ENCODE measurements at regions not wholly inside any gene's neighbourhood (a gene's known extent, or its start where the extent isn't known, plus 50 kb on each side); places are given as distances from the start of the nearest gene placed in this dataset.

DNA sequence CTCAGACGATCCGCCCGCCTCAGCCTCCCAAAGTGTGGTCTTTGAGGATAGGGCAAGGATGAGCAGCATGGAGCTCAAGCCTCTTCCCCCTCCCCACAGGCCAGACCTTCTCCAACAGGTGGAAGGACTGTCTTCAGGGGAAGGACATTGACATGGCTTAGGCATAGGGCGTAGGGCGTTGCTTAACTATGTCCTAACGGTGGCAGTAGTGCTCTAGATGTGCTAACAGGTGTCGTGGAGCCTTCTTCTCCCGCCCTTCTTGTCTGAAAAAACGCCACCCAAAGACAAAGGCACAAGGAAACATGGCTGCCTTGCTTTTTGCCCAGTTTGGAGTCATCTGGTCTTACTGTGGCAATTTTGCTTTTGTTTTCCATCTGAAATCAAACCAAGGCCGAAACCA lies 219.8 kb downstream of the OR13H1 start:
- Histone ChIP-seq H3K4me3 (ENCODE audit: insufficient read depth, low read depth, low read length) (no peak overlapping the region), H3K4me1 (ENCODE audit: control insufficient read depth, insufficient read depth, low read length) (no peaks in the 10 kb centered on the region), H3K27ac (ENCODE audit: insufficient read depth, low read depth, low read length, poor library complexity, severe bottlenecking) (no peak overlapping the region), H3K27me3 (ENCODE audit: control insufficient read depth, insufficient read depth, low read length, poor library complexity, severe bottlenecking) (no peaks in the 10 kb centered on the region), H3K9me3 (ENCODE audit: control insufficient read depth, low read length) (no peaks in the 10 kb centered on the region), H3K36me3 (ENCODE audit: control insufficient read depth, insufficient read depth, low read length) (peaks cover 24% of the 10 kb centered on the region)
- WGBS, 2 experiments: 91 to 97% methylated on average over 10 of the region's 10 CpGs

DNA sequence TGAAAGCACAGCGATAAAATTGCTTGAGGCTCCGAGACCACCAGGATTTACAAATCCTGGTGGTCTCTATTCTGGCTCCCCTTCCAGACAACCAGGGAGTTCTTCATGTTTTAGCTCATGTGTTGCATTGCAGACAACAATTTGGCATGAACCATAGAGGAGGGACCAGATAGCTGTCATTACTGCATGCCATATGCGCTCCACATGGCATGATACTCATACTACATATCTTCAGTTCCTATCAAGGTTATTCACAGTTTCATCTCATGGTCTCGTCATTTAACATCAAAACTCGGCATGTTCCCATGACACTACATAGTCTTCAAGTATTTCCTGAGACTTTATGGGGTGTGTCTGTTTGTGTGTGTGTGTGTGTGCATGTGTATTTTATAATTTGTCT lies 220.3 kb downstream of the OR13H1 start:
- Histone ChIP-seq H3K36me3 (ENCODE audit: control insufficient read depth, insufficient read depth, low read length) (peaks cover 24% of the 10 kb centered on the region), H3K4me1 (ENCODE audit: control insufficient read depth, insufficient read depth, low read length) (no peaks in the 10 kb centered on the region), H3K4me3 (ENCODE audit: insufficient read depth, low read depth, low read length) (no peak overlapping the region), H3K27ac (ENCODE audit: insufficient read depth, low read depth, low read length, poor library complexity, severe bottlenecking) (no peak overlapping the region), H3K9me3 (ENCODE audit: control insufficient read depth, low read length) (no peaks in the 10 kb centered on the region), H3K27me3 (ENCODE audit: control insufficient read depth, insufficient read depth, low read length, poor library complexity, severe bottlenecking) (no peaks in the 10 kb centered on the region)
- WGBS, 2 experiments: 95 to 96% methylated on average over 3 to 4 of the region's 5 CpGs

DNA sequence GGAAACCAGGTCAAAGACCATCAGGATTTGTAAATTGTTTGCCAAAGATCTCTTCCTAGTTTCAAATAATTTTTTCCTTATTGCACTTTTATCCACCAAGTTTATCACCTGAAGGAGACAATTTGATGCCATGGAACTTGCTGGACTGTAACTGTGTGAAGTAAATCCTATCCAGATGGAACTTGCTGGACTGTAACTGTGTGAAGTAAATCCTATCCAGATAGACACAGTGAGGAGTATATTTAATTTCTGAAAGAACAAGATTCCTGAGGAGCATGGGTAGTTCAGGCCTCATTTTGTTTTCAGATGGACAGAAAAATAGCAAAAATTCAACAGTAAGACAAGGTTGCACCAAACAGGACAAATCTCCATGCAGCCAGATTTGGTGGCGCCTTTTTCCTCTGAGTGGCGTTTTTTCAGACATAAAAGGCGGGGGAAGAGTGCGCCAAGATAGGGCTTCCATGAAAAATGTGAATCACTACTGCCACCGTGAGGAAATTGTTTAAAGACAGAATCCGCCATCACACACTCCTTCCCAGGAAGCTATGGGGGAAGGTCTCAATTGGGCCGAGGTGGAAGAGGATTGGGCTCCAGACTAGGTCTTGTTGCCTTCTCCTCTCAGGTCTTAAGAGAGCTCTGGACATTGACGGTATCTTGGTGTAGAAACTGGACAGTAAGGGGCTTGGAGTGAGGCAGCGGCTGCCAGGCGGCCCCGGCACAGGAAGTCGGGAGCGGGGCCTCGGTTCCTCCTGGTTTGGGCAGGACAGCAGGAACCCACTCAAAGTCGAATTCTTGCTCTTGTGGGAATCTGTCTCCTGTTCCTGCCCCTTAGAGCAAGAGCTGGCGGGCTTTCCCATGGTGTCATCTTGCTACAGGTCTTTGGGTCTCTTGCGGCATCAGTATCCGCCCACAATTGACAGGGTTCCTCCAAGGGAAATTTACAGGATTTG lies 234.7 kb downstream of the OR13H1 start:
- Histone ChIP-seq H3K4me3 (ENCODE audit: insufficient read depth, low read depth, low read length) (no peak overlapping the region), H3K9me3 (ENCODE audit: control insufficient read depth, low read length) (no peaks in the 10 kb centered on the region), H3K4me1 (ENCODE audit: control insufficient read depth, insufficient read depth, low read length) (no peaks in the 10 kb centered on the region), H3K36me3 (ENCODE audit: control insufficient read depth, insufficient read depth, low read length) (peaks cover 8% of the 10 kb centered on the region), H3K27me3 (ENCODE audit: control insufficient read depth, insufficient read depth, low read length, poor library complexity, severe bottlenecking) (no peaks in the 10 kb centered on the region), H3K27ac (ENCODE audit: insufficient read depth, low read depth, low read length, poor library complexity, severe bottlenecking) (no peak overlapping the region)
- 93 to 97% methylated on average over 18 of the region's 18 CpGs for WGBS, 2 experiments

DNA sequence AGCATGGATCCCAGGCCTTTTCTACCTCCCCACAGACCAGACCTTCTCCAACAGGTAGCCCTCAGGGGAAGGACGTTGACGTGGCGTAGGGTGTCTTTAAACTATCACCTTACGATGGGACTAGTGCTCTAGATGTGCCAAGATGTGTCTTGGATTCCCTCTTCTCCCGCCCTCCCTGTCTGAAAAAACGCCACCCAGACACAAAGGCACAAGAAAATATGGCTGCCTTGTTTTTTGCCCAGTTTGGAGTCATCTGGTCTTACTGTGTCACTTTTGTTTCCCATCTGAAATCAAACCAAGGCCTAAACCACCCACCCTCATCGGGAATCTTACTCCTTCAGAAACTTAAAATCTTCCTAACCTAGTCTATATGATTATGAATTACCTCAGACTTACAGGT lies 235.4 kb downstream of the OR13H1 start:
- Histone ChIP-seq H3K27ac (ENCODE audit: insufficient read depth, low read depth, low read length, poor library complexity, severe bottlenecking) (no peak overlapping the region), H3K27me3 (ENCODE audit: control insufficient read depth, insufficient read depth, low read length, poor library complexity, severe bottlenecking) (no peaks in the 10 kb centered on the region), H3K9me3 (ENCODE audit: control insufficient read depth, low read length) (no peaks in the 10 kb centered on the region), H3K4me3 (ENCODE audit: insufficient read depth, low read depth, low read length) (no peak overlapping the region), H3K4me1 (ENCODE audit: control insufficient read depth, insufficient read depth, low read length) (no peaks in the 10 kb centered on the region), H3K36me3 (ENCODE audit: control insufficient read depth, insufficient read depth, low read length) (peaks cover 4% of the 10 kb centered on the region)
- 92 to 97% methylated on average over 7 of the region's 7 CpGs for WGBS, 2 experiments

DNA sequence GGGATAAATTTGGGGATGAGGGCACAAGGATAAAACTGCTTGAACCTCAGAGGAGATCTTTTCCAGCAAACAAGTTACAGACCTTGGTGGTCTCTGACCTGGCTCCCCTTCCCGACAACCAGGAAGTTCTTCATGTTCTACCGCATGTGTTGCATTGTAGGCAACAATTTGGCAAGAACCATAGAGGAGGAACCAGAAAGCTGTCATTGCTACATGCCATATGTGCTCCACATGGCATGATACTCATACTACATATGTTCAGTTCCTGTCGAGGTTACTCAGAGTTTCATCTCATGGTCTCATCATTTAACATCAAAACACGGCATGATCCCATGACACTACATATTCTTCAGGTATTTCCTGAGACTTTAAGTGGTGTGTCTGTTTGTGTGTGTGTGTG lies 235.9 kb downstream of the OR13H1 start:
- WGBS, 2 experiments: 90 to 97% methylated on average over 2 to 3 of the region's 4 CpGs
- H3K36me3 ChIP-seq (ENCODE audit: control insufficient read depth, insufficient read depth, low read length): peaks cover 4% of the 10 kb centered on the region
- H3K9me3 ChIP-seq (ENCODE audit: control insufficient read depth, low read length): no peaks in the 10 kb centered on the region
- no peak overlapping the region for H3K27ac ChIP-seq (ENCODE audit: insufficient read depth, low read depth, low read length, poor library complexity, severe bottlenecking)
- H3K4me1 ChIP-seq (ENCODE audit: control insufficient read depth, insufficient read depth, low read length): no peaks in the 10 kb centered on the region
- no peaks in the 10 kb centered on the region for H3K27me3 ChIP-seq (ENCODE audit: control insufficient read depth, insufficient read depth, low read length, poor library complexity, severe bottlenecking)
- H3K4me3 ChIP-seq (ENCODE audit: insufficient read depth, low read depth, low read length): no peak overlapping the region

DNA sequence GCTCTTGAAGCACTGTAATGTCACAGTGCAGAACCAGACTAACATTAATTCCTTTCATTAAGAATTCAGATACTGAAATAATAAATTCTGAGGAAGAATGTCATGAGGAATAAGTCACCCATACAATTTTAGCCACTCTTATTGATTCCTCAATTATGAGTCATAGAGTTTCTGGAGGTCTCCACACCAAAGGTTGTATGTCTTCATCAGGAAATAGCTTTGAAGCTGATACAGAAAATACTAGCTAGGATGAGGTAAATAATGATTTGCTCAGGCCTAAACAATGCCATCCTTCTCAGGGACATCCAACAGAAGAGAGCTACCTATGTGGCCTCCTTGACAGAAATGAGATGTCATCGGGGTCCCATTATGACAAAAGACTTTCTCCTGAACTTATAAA lies 238.8 kb downstream of the OR13H1 start:
- WGBS, 2 experiments: 96 to 100% methylated on average over 1 of the region's 1 CpG
- Histone ChIP-seq H3K9me3 (ENCODE audit: control insufficient read depth, low read length) (no peaks in the 10 kb centered on the region), H3K4me1 (ENCODE audit: control insufficient read depth, insufficient read depth, low read length) (no peaks in the 10 kb centered on the region), H3K27ac (ENCODE audit: insufficient read depth, low read depth, low read length, poor library complexity, severe bottlenecking) (no peak overlapping the region), H3K36me3 (ENCODE audit: control insufficient read depth, insufficient read depth, low read length) (peaks cover 4% of the 10 kb centered on the region), H3K4me3 (ENCODE audit: insufficient read depth, low read depth, low read length) (no peak overlapping the region), H3K27me3 (ENCODE audit: control insufficient read depth, insufficient read depth, low read length, poor library complexity, severe bottlenecking) (no peaks in the 10 kb centered on the region)

DNA sequence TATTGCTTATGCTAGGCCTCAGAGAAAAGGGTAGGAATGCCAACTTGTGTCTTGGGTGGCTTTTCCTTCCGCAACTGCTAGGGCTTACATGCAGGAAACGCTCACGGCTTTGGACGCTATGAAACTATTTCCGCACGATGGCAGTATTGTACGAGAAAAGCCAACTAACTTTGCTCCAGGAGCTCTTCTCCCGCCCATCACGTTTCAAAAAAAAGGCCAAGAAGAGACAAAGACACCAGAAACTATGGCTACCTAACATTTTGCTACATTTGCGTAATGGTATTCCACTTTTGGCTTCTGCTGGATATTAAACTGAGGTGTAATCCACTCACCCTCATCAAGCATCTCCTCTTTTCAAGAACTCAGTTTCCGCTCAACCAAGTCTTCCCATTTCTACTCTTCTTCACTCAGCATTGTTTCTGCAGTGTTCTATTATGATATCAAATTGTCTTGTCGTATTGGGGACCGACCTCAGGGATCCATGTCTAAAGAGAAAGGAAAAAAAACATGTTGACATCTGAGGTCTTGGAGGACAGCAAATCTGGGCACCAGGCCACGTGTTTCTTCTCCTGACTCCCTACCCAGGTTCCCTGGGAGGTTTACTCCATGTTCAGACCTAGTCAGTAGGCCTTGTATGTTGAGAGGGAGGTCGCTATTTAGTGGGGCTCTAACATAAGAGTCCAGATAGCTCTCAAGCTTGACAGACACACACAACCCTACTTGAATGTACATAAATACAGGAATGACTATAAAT lies 239.4 kb upstream of the STK26 start:
- H3K4me3 ChIP-seq (ENCODE audit: insufficient read depth, low read depth, low read length): no peak overlapping the region
- no peaks in the 10 kb centered on the region for H3K4me1 ChIP-seq (ENCODE audit: control insufficient read depth, insufficient read depth, low read length)
- 94 to 96% methylated on average over 14 to 15 of the region's 15 CpGs for WGBS, 2 experiments
- H3K27me3 ChIP-seq (ENCODE audit: control insufficient read depth, insufficient read depth, low read length, poor library complexity, severe bottlenecking): no peaks in the 10 kb centered on the region
- H3K36me3 ChIP-seq (ENCODE audit: control insufficient read depth, insufficient read depth, low read length): peaks cover 9% of the 10 kb centered on the region
- no peaks in the 10 kb centered on the region for H3K9me3 ChIP-seq (ENCODE audit: control insufficient read depth, low read length)
- H3K27ac ChIP-seq (ENCODE audit: insufficient read depth, low read depth, low read length, poor library complexity, severe bottlenecking): no peak overlapping the region

DNA sequence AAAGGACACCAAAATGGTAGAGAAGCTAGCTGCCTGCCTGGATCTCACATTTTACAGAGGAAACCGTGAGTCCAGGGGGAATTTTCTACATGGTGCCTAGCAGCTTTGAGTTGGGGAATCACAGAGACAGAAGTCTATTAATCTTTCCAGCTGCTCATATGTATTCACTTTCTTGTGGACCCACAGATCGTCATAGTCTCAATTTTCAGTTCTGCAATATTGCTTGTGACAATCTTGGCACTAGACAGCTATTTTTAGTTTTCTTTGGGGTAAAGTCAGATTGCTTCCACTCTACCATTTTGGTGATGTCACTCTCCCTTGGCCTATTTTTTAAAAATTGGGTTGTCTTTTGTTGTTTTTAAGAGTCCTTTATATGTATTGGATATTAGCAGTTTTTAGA lies 233.4 kb upstream of the STK26 start:
- WGBS, 2 experiments: 98 to 100% methylated on average over 2 of the region's 2 CpGs
- Histone ChIP-seq H3K36me3 (ENCODE audit: control insufficient read depth, insufficient read depth, low read length) (peaks cover 37% of the 10 kb centered on the region), H3K4me3 (ENCODE audit: insufficient read depth, low read depth, low read length) (no peak overlapping the region), H3K27ac (ENCODE audit: insufficient read depth, low read depth, low read length, poor library complexity, severe bottlenecking) (no peak overlapping the region), H3K27me3 (ENCODE audit: control insufficient read depth, insufficient read depth, low read length, poor library complexity, severe bottlenecking) (no peaks in the 10 kb centered on the region), H3K4me1 (ENCODE audit: control insufficient read depth, insufficient read depth, low read length) (no peaks in the 10 kb centered on the region), H3K9me3 (ENCODE audit: control insufficient read depth, low read length) (no peaks in the 10 kb centered on the region)

DNA sequence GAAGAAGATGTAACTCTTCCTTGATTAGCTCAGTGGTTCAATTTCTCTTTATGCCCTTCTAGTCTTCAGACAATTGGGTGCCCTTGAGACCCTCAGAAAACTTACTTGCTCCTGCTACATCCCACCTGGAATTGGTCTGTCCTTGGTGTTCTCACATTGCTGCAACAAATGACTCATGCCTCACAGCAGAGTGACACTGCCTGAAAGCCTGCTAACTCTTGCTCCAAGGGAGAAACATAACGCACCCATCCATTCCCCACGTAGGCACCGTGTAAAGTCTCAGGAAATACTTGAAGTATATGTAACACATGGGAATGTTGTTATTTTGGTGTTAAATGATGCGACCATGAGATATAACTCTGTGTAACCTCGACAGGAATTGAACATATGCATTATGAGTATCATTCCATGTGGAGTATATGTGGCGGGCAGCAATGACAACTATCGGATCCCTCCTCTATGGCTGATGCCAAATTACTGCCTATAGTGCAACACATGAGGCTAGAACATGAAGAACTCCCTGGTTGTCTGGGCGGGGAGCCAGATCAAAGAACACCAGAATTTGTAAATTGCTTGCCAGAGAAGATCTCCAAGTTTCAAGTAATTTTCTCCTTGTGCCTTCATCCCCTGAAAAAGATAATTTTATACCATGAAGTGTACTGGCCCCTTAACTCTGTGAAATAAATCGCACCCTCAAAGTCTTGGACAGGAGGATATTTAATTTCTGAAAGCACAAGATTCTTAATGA lies 231.3 kb upstream of the STK26 start:
- WGBS, 2 experiments: 95 to 97% methylated on average over 9 of the region's 9 CpGs
- Histone ChIP-seq H3K36me3 (ENCODE audit: control insufficient read depth, insufficient read depth, low read length) (peaks cover 48% of the 10 kb centered on the region), H3K27ac (ENCODE audit: insufficient read depth, low read depth, low read length, poor library complexity, severe bottlenecking) (no peak overlapping the region), H3K4me3 (ENCODE audit: insufficient read depth, low read depth, low read length) (no peak overlapping the region), H3K4me1 (ENCODE audit: control insufficient read depth, insufficient read depth, low read length) (no peaks in the 10 kb centered on the region), H3K27me3 (ENCODE audit: control insufficient read depth, insufficient read depth, low read length, poor library complexity, severe bottlenecking) (no peaks in the 10 kb centered on the region), H3K9me3 (ENCODE audit: control insufficient read depth, low read length) (no peaks in the 10 kb centered on the region)

DNA sequence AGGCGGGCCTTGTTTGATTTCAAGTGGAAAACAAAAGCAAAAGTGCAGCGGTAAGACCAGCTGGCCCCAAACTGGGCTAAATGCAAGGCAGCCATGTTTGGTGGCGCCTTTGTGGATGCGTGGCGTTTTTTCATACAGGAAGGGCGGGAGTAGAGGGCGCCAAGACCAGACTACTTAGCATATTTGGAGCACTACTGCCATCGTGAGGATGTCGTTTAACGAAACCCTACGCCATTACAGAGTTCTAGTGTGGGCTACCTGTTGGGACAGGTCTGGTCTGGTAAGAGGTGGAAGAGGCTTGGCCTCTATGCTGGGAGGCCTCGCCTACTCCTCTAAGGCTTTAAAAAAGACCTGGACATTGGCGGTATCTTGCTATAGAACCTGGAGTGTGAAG lies 230.7 kb upstream of the STK26 start:
- Histone ChIP-seq H3K36me3 (ENCODE audit: control insufficient read depth, insufficient read depth, low read length) (peaks cover 48% of the 10 kb centered on the region), H3K27ac (ENCODE audit: insufficient read depth, low read depth, low read length, poor library complexity, severe bottlenecking) (no peak overlapping the region), H3K27me3 (ENCODE audit: control insufficient read depth, insufficient read depth, low read length, poor library complexity, severe bottlenecking) (no peaks in the 10 kb centered on the region), H3K9me3 (ENCODE audit: control insufficient read depth, low read length) (no peaks in the 10 kb centered on the region), H3K4me1 (ENCODE audit: control insufficient read depth, insufficient read depth, low read length) (no peaks in the 10 kb centered on the region), H3K4me3 (ENCODE audit: insufficient read depth, low read depth, low read length) (no peak overlapping the region)
- 95 to 97% methylated on average over 13 of the region's 13 CpGs for WGBS, 2 experiments

Data from ectodermal cell (in vitro differentiated cells).